ENCODE measurements at regions not wholly inside any gene's neighbourhood (a gene's known extent, or its start where the extent isn't known, plus 50 kb on each side); places are given as distances from the start of the nearest gene placed in this dataset.

DNA sequence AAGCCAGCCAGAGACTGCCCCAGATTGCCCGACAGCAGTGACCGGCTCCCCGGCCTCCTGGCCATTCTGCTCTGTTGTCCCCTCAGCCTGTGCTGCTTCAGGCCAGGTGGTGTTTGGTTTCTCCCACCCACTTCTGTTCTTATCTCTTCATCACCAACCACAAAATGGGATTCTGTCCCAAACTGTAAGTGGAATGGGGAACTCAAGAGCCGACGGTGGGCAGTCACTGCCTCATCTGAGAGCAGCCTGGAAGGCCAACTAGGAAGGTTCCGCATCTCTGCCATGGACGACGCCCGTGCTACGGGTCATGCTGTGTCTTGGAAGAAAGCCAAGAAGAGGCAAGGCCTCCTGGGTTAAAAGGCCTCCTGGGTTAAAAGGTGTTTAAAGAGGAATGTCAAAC lies 219.0 kb upstream of the PIK3R1 start:
- ChIA-PET POLR2A (no interaction called here), SMC1A (ENCODE audit: uncharacterized antibody, unreplicated experiment) (no interaction called here), CTCF (no interaction called here), RAD21 (ENCODE audit: unreplicated experiment) (no interaction called here)
- no TSS peak for BruUV-seq (replicated peaks)
- FAIRE-seq (no peak), DNase-seq (ENCODE audit: low read depth, low spot score) (no peak), ATAC-seq (no peak)
- Histone ChIP-seq H3K27me3 (replicated peaks in 1 of 2; ENCODE audit: control insufficient read depth in 2 of 2, insufficient read depth in 2 of 2, low read length in 1 of 2) (no peaks in the 10 kb centered on the region), H3K36me3 (ENCODE audit: control insufficient read depth in 2 of 2, insufficient read depth in 2 of 2, low read length in 1 of 2) (no peaks in the 10 kb centered on the region), H3K4me1 (ENCODE audit: control insufficient read depth, insufficient read depth, low read length) (no peaks in the 10 kb centered on the region), H3K9me3 (replicated peaks; ENCODE audit: control insufficient read depth, insufficient read depth, low read length) (no peaks in the 10 kb centered on the region), H3K27ac (ENCODE audit: control insufficient read depth, insufficient read depth) (no peak overlapping the region), H2AFZ (ENCODE audit: control insufficient read depth, low read depth, low read length) (no peak overlapping the region), H3K4me3 (no peak overlapping the region), H3K79me2 (ENCODE audit: control insufficient read depth, insufficient read depth, low read length) (no peaks in the 10 kb centered on the region), H3K4me2 (ENCODE audit: control insufficient read depth, insufficient read depth) (no peak overlapping the region), H3K9ac (ENCODE audit: control insufficient read depth, insufficient read depth, low read length) (no peak overlapping the region), H4K20me1 (ENCODE audit: control insufficient read depth, insufficient read depth) (no peaks in the 10 kb centered on the region)
- intact Hi-C loops (cut with micrococcal nuclease; ENCODE audit: unreplicated experiment), result no loop called here
- WGBS (ENCODE audit: insufficient coverage, insufficient replicate concordance, low lambda C conversion rate, missing lambda C conversion rate), result 43% methylated on average over 10 of the region's 10 CpGs
- in situ Hi-C loops (cut with MboI), result no loop called here
- TF ChIP-seq TAF1 (IDR thresholded peaks at IDR 0.05; ENCODE audit: borderline replicate concordance, low read depth, low read length), result no peak
- no peak for TF ChIP-seq PRDM15 (CRISPR knock-in tag; IDR thresholded peaks at IDR 0.05)
- no peak for TF ChIP-seq SPI1 (IDR thresholded peaks at IDR 0.05; ENCODE audit: borderline replicate concordance, insufficient read depth, low read depth, low read length)
- TF ChIP-seq SREBF2 (IDR thresholded peaks at IDR 0.05; ENCODE audit: low read length), result no peak
- TF ChIP-seq, protein P1, sequence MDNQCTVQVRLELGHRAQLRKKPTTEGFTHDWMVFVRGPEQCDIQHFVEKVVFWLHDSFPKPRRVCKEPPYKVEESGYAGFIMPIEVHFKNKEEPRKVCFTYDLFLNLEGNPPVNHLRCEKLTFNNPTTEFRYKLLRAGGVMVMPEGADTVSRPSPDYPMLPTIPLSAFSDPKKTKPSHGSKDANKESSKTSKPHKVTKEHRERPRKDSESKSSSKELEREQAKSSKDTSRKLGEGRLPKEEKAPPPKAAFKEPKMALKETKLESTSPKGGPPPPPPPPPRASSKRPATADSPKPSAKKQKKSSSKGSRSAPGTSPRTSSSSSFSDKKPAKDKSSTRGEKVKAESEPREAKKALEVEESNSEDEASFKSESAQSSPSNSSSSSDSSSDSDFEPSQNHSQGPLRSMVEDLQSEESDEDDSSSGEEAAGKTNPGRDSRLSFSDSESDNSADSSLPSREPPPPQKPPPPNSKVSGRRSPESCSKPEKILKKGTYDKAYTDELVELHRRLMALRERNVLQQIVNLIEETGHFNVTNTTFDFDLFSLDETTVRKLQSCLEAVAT (IDR thresholded peaks at IDR 0.05), result no peak
- no peak for TF ChIP-seq RUNX3 (IDR thresholded peaks at IDR 0.05; ENCODE audit: low read length)
- no peak for TF ChIP-seq CREB1 (IDR thresholded peaks at IDR 0.05; ENCODE audit: low read depth)
- no peak for TF ChIP-seq HSF1 (IDR thresholded peaks at IDR 0.05; ENCODE audit: low read depth, low read length)
- no peak for TF ChIP-seq SMC3 (IDR thresholded peaks at IDR 0.05; ENCODE audit: borderline replicate concordance, low read length)
- TF ChIP-seq ZNF384 (IDR thresholded peaks at IDR 0.05; ENCODE audit: borderline replicate concordance, low read depth, low read length), result no peak
